Endodermal cell (in vitro differentiated cells): ENCODE measurements at regions not wholly inside any gene's neighbourhood (a gene's known extent, or its start where the extent isn't known, plus 50 kb on each side); places are given as distances from the start of the nearest gene placed in this dataset.

Experiments
- DNase-seq: peaks from one replicate; pipeline ENCODE4 v3.0.0-alpha.2; 2017
- H3K27ac ChIP-seq: 2 replicates; pipeline ENCODE4 v1.5.1; 2013; ENCODE audit warnings: mild to moderate bottlenecking, low read depth, low read length, moderate library complexity
- H3K27me3 ChIP-seq: 2 replicates; pipeline ENCODE4 v1.6.1; 2013; ENCODE audit warnings: mild to moderate bottlenecking, low read length, moderate library complexity; ENCODE audit not compliant: insufficient read depth, control insufficient read depth, poor library complexity, severe bottlenecking
- H3K36me3 ChIP-seq: 2 replicates; pipeline ENCODE4 v1.7.0; 2013; ENCODE audit warnings: mild to moderate bottlenecking, low read length, moderate library complexity; ENCODE audit not compliant: control insufficient read depth, insufficient read depth
- H3K4me1 ChIP-seq: one replicate; pipeline ENCODE4 v1.7.0; 2013; ENCODE audit warnings: low read length; ENCODE audit not compliant: control insufficient read depth, insufficient read depth
- H3K4me3 ChIP-seq: 2 replicates; pipeline ENCODE4 v1.5.1; 2013; ENCODE audit warnings: mild to moderate bottlenecking, low read length, moderate library complexity
- H3K9ac ChIP-seq: 2 replicates; pipeline ENCODE4 v1.6.1; 2013; ENCODE audit warnings: mild to moderate bottlenecking, low read length, moderate library complexity; ENCODE audit not compliant: poor library complexity, severe bottlenecking; ENCODE audit errors: extremely low read depth
- H3K9me3 ChIP-seq: 2 replicates; pipeline ENCODE4 v1.6.1; 2013; ENCODE audit warnings: mild to moderate bottlenecking, low read length, moderate library complexity; ENCODE audit not compliant: control insufficient read depth
- H3K27ac Mint-ChIP-seq: 2 replicates; pipeline ENCODE4 v1.8.0; 2020; ENCODE audit warnings: mixed read lengths
- H3K27me3 Mint-ChIP-seq: 2 replicates; pipeline ENCODE4 v1.8.0; 2021; ENCODE audit warnings: mild to moderate bottlenecking, mixed read lengths; ENCODE audit not compliant: insufficient read depth
- H3K36me3 Mint-ChIP-seq: 2 replicates; pipeline ENCODE4 v1.8.0; 2020; ENCODE audit warnings: low read depth, mixed read lengths
- H3K4me1 Mint-ChIP-seq: 2 replicates; pipeline ENCODE4 v1.8.0; 2020; ENCODE audit warnings: mixed read lengths
- H3K4me3 Mint-ChIP-seq: 2 replicates; pipeline ENCODE4 v1.8.0; 2020; ENCODE audit warnings: mild to moderate bottlenecking, moderate library complexity, mixed read lengths
- H3K9me3 Mint-ChIP-seq: 2 replicates; pipeline ENCODE4 v1.8.0; 2020; ENCODE audit warnings: mild to moderate bottlenecking, mixed read lengths
- WGBS, 2 experiments: methylation state at CpG; one replicate each; pipeline versions ENCODE4 v1.1.5 to v1.1.7; 2013; ENCODE audit warnings: missing lambda C conversion rate in 2 of 2, mixed read lengths in 1 of 2; ENCODE audit not compliant: insufficient coverage in 1 of 2, insufficient read length in 1 of 2; 5-methylcytosine and 5-hydroxymethylcytosine counted together
- TF ChIP-seq, protein P1 (sequence below): fragments of 200-600 bp; sonication (generic); conservative IDR thresholded peaks from 2 replicates; pipeline ENCODE4 v1.5.0; 2021; ENCODE audit warnings: antibody characterized with exemption, mild to moderate bottlenecking

DNA sequence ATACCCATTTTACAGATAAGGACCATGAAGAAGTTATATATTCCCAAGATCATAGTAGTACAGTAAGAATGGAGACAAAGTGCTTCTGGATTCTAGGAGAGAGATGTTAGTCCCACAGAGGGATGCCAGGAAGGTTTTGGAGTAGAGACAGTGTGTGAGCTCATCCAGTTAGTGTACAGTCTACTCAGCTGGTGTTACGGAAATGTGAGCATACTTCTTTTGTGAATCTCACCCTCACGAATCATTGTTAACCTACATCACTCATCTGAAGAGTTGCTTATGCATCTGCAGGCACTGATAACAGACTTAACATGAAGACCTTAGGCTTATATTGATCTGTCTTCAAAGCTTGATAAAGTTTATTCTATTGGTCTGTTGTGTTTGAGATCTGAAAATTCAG is 106.6 kb upstream of the PTPRG start:
- no peaks in the 10 kb centered on the region for H3K36me3 Mint-ChIP-seq
- peaks cover 6% of the 10 kb centered on the region for H3K27me3 Mint-ChIP-seq
- 96 to 100% methylated on average over 1 to 2 of the region's 2 CpGs for WGBS, 2 experiments
- Histone ChIP-seq H3K27ac (no peak overlapping the region), H3K27me3 (peaks cover 8% of the 10 kb centered on the region), H3K36me3 (no peaks in the 10 kb centered on the region), H3K9ac (no peak overlapping the region), H3K4me1 (no peaks in the 10 kb centered on the region), H3K4me3 (no peak overlapping the region), H3K9me3 (no peaks in the 10 kb centered on the region)
- TF ChIP-seq, protein P1, sequence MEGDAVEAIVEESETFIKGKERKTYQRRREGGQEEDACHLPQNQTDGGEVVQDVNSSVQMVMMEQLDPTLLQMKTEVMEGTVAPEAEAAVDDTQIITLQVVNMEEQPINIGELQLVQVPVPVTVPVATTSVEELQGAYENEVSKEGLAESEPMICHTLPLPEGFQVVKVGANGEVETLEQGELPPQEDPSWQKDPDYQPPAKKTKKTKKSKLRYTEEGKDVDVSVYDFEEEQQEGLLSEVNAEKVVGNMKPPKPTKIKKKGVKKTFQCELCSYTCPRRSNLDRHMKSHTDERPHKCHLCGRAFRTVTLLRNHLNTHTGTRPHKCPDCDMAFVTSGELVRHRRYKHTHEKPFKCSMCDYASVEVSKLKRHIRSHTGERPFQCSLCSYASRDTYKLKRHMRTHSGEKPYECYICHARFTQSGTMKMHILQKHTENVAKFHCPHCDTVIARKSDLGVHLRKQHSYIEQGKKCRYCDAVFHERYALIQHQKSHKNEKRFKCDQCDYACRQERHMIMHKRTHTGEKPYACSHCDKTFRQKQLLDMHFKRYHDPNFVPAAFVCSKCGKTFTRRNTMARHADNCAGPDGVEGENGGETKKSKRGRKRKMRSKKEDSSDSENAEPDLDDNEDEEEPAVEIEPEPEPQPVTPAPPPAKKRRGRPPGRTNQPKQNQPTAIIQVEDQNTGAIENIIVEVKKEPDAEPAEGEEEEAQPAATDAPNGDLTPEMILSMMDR, result no peak
- H3K27ac Mint-ChIP-seq, result no peak overlapping the region
- no peaks in the 10 kb centered on the region for H3K4me1 Mint-ChIP-seq
- H3K4me3 Mint-ChIP-seq, result no peak overlapping the region
- peaks cover 2% of the 10 kb centered on the region for H3K9me3 Mint-ChIP-seq
- DNase-seq, result no peak

DNA sequence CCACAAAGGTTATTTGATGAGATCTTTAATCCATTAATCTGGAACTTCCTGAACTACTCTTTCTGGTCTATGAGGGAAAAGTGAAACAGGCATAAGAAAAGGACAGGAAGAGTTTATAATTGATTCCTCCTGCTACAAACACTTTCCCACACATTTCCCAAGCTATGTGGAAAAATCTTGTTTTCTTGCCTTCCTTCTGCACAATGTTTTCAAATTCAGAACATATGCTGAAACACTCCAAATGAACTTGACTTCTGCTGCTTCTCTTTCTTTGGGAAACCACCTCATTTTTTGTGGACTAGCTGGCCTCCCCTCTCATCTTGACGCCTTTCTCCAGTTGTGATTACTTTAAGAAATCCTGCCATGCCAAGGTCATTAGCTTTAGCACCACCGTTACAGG is 100.7 kb upstream of the PTPRG start:
- DNase-seq, result no peak
- Histone ChIP-seq H3K4me3 (no peak overlapping the region), H3K4me1 (no peaks in the 10 kb centered on the region), H3K27ac (no peak overlapping the region), H3K9me3 (no peaks in the 10 kb centered on the region), H3K27me3 (peaks cover 18% of the 10 kb centered on the region), H3K9ac (no peak overlapping the region), H3K36me3 (no peaks in the 10 kb centered on the region)
- Mint-ChIP-seq H3K36me3 (no peaks in the 10 kb centered on the region), H3K4me3 (no peak overlapping the region), H3K27ac (no peak overlapping the region), H3K27me3 (peaks cover 15% of the 10 kb centered on the region), H3K9me3 (peaks cover 2% of the 10 kb centered on the region), H3K4me1 (peaks cover 3% of the 10 kb centered on the region)
- TF ChIP-seq, protein P1, result no peak
- WGBS, 2 experiments, result 87 to 88% methylated on average over 2 of the region's 2 CpGs

GRCh38 chr3:61463191-61463590 is 98.2 kb upstream of the PTPRG start:
- Mint-ChIP-seq H3K27ac (no peak overlapping the region), H3K4me1 (peaks cover 3% of the 10 kb centered on the region), H3K36me3 (no peaks in the 10 kb centered on the region), H3K27me3 (peaks cover 41% of the 10 kb centered on the region), H3K9me3 (no peaks in the 10 kb centered on the region), H3K4me3 (no peak overlapping the region)
- DNase-seq, result no peak
- no peak overlapping the region for H3K27ac ChIP-seq
- H3K27me3 ChIP-seq, result peaks cover 41% of the 10 kb centered on the region
- H3K36me3 ChIP-seq, result no peaks in the 10 kb centered on the region
- no peak overlapping the region for H3K9ac ChIP-seq
- no peak overlapping the region for H3K4me3 ChIP-seq
- 78% methylated on average over 1 of the region's 1 CpG; no CpG with 5 or more reads in 1 of the 2 experiments for WGBS, 2 experiments
- no peaks in the 10 kb centered on the region for H3K4me1 ChIP-seq
- no peaks in the 10 kb centered on the region for H3K9me3 ChIP-seq
- TF ChIP-seq, protein P1, result no peak
